ENCODE measurements at regions not wholly inside any gene's neighbourhood (a gene's known extent, or its start where the extent isn't known, plus 50 kb on each side); places are given as distances from the start of the nearest gene placed in this dataset.

- no peaks in the 10 kb centered on the region for H3K9me3 ChIP-seq
- no peaks in the 10 kb centered on the region for H3K27me3 ChIP-seq (replicated peaks; ENCODE audit: insufficient read depth)
- no peak overlapping the region for H3K27ac ChIP-seq
- no peak for TF ChIP-seq CTCF (IDR thresholded peaks at IDR 0.05)
- no peaks in the 10 kb centered on the region for H3K4me1 ChIP-seq (ENCODE audit: control insufficient read depth in 1 of 2, low read depth in 2 of 2)
- H3K4me3 ChIP-seq = no peak overlapping the region
- no peak for DNase-seq (ENCODE audit: low spot score)
- no peaks in the 10 kb centered on the region for H3K36me3 ChIP-seq
- no peak for ATAC-seq (ENCODE audit: insufficient number of reproducible peaks, low FRiP score, low read depth)
Measured at GRCh38 chr6:170463101-170463721, 89.9 kb downstream of the PSMB1 start.

GRCh38 chr6:170462366-170463020 lies 90.6 kb downstream of the PSMB1 start:
- H3K9me3 ChIP-seq = no peaks in the 10 kb centered on the region
- DNase-seq (ENCODE audit: low spot score) = no peak
- no peak overlapping the region for H3K27ac ChIP-seq
- H3K27me3 ChIP-seq (replicated peaks; ENCODE audit: insufficient read depth) = no peaks in the 10 kb centered on the region
- H3K4me3 ChIP-seq = no peak overlapping the region
- no peaks in the 10 kb centered on the region for H3K4me1 ChIP-seq (ENCODE audit: control insufficient read depth in 1 of 2, low read depth in 2 of 2)
- no peak for TF ChIP-seq CTCF (IDR thresholded peaks at IDR 0.05)
- no peaks in the 10 kb centered on the region for H3K36me3 ChIP-seq
- ATAC-seq (ENCODE audit: insufficient number of reproducible peaks, low FRiP score, low read depth) = no peak

- ATAC-seq (ENCODE audit: insufficient number of reproducible peaks, low FRiP score, low read depth) (no peak), DNase-seq (ENCODE audit: low spot score) (no peak)
- Histone ChIP-seq H3K27ac (no peak overlapping the region), H3K4me1 (ENCODE audit: control insufficient read depth in 1 of 2, low read depth in 2 of 2) (no peaks in the 10 kb centered on the region), H3K4me3 (no peak overlapping the region), H3K27me3 (replicated peaks; ENCODE audit: insufficient read depth) (no peaks in the 10 kb centered on the region), H3K36me3 (no peaks in the 10 kb centered on the region), H3K9me3 (no peaks in the 10 kb centered on the region)
- TF ChIP-seq CTCF (IDR thresholded peaks at IDR 0.05) = no peak
Measured at GRCh38 chr6:170461556-170462365, 91.3 kb downstream of the PSMB1 start.

- Histone ChIP-seq H3K4me3 (no peak overlapping the region), H3K4me1 (ENCODE audit: control insufficient read depth in 1 of 2, low read depth in 2 of 2) (no peaks in the 10 kb centered on the region), H3K27ac (no peak overlapping the region), H3K9me3 (no peaks in the 10 kb centered on the region), H3K27me3 (replicated peaks; ENCODE audit: insufficient read depth) (no peaks in the 10 kb centered on the region), H3K36me3 (no peaks in the 10 kb centered on the region)
- ATAC-seq (ENCODE audit: insufficient number of reproducible peaks, low FRiP score, low read depth) (no peak), DNase-seq (ENCODE audit: low spot score) (no peak)
- TF ChIP-seq CTCF (IDR thresholded peaks at IDR 0.05) = no peak
Measured at GRCh38 chr6:170461111-170461510, 92.0 kb downstream of the PSMB1 start.

GRCh38 chr6:170460641-170461040 lies 92.5 kb downstream of the PSMB1 start:
- DNase-seq (ENCODE audit: low spot score) (no peak), ATAC-seq (ENCODE audit: insufficient number of reproducible peaks, low FRiP score, low read depth) (no peak)
- Histone ChIP-seq H3K36me3 (no peaks in the 10 kb centered on the region), H3K4me3 (no peak overlapping the region), H3K9me3 (no peaks in the 10 kb centered on the region), H3K4me1 (ENCODE audit: control insufficient read depth in 1 of 2, low read depth in 2 of 2) (no peaks in the 10 kb centered on the region), H3K27ac (no peak overlapping the region), H3K27me3 (replicated peaks; ENCODE audit: insufficient read depth) (no peaks in the 10 kb centered on the region)
- TF ChIP-seq CTCF (IDR thresholded peaks at IDR 0.05) = no peak

All from thoracic aorta (tissue), 2 donors.